GM13977 (cell line): ENCODE measurements at regions not wholly inside any gene's neighbourhood (a gene's known extent, or its start where the extent isn't known, plus 50 kb on each side); places are given as distances from the start of the nearest gene placed in this dataset.
A peak's percentile ranks its signal among the peaks of the same experiment; 100 is the strongest.

Experiments used
- DNase-seq: peaks from one replicate; pipeline ENCODE4 v3.0.0; 2012; ENCODE audit warnings: low spot score
- CTCF ChIP-seq: IDR thresholded peaks from 2 replicates; pipeline ENCODE4 v1.5.1; 2012; ENCODE audit warnings: mild to moderate bottlenecking, control low read depth; ENCODE audit not compliant: insufficient read depth; ENCODE audit errors: extremely low read depth, missing control alignments
- in situ Hi-C: fragments of 300-500 bp; cut with MboI; formaldehyde crosslinking; loops from one replicate; pipeline ENCODE4 v1.12.0; 2022; ENCODE audit warnings: low sequenced_read_pairs, low pct_unique_long_range_greater_than_20kb, mixed read lengths, inconsistent platforms; ENCODE audit not compliant: unreplicated experiment

- no peak for DNase-seq
- no peak for TF ChIP-seq CTCF
- in situ Hi-C loops: no loop called here
These were observed 215.5 kb downstream of the NHLRC3 start for GRCh38 chr13:39253774-39254173.

GRCh38 chr13:39254601-39255000 is 216.3 kb downstream of the NHLRC3 start:
- in situ Hi-C loops: no loop called here
- DNase-seq: no peak
- no peak for TF ChIP-seq CTCF

GRCh38 chr13:39257642-39258041 is 219.4 kb downstream of the NHLRC3 start:
- no peak for TF ChIP-seq CTCF
- in situ Hi-C loops: no loop called here
- DNase-seq: no peak

DNA sequence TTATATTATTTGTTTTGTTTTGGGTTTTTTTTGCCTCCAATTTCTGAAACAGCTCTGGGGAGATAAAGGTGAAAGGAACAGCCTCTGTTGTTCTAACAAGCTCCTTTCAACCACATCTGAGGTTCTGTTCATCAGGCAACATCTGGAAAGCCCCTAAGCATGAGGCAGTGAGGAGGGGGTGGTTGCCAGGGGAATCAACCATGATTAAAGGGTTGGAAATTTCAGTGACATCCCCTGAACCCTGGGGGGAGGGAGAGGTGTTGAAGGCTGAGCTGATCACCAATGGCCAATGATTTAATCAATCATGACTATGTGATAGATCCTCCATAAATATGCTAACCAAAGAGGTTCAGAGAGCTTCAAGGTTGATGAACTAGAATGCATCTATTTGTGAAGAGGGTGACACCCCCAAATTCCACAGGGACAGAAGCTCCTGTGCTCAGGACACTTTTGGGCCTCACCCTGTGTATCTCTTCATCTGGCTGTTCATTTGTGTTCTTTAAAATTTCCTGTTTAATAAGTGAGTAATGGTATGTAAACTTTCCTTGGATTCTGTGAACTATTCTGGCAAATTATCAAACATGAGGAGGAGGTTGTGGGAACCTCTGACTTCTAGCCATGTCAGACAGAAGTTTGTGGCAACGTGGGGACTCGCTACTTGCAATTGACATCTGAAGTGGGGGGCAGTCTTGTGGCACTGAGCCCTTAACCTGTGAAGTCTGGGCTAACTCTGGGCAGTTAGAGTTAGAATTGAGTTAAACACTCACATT is 221.3 kb downstream of the NHLRC3 start:
- in situ Hi-C loops: no loop called here
- DNase-seq: peak; percentile 18
- no peak for TF ChIP-seq CTCF

- DNase-seq: peak; percentile 46
- in situ Hi-C loops: no loop called here
- TF ChIP-seq CTCF: peak; percentile 66
These were observed 224.8 kb downstream of the NHLRC3 start for GRCh38 chr13:39263033-39263432.

- no peak for TF ChIP-seq CTCF
- in situ Hi-C loops: no loop called here
- DNase-seq: no peak
These were observed 225.3 kb downstream of the NHLRC3 start for GRCh38 chr13:39263531-39263930.
